Thyroid gland (tissue), 4 donors: ENCODE measurements at regions not wholly inside any gene's neighbourhood (a gene's known extent, or its start where the extent isn't known, plus 50 kb on each side); places are given as distances from the start of the nearest gene placed in this dataset.
A peak's percentile ranks its signal among the peaks of the same experiment; 100 is the strongest.

Experiments
- DNase-seq, 2 donors: peaks; one replicate each; pipeline ENCODE4 v3.0.0-alpha.2; 2019
- H3K27ac ChIP-seq, 3 donors: fragments of 200-600 bp; sonication (generic); 1 replicate in 2 of 3; 2 replicates in 1 of 3; pipeline ENCODE4 v1.5.1; 2016 to 2019; ENCODE audit warnings: mild to moderate bottlenecking in 1 of 3, moderate library complexity in 1 of 3
- H3K27me3 ChIP-seq: fragments of 200-600 bp; sonication (generic); one replicate; pipeline ENCODE4 v1.5.1; 2019
- H3K36me3 ChIP-seq, 2 donors: fragments of 200-600 bp; sonication (generic); one replicate each; pipeline ENCODE4 v1.5.1; 2016 to 2019
- H3K4me1 ChIP-seq, 2 donors: fragments of 200-600 bp; sonication (generic); one replicate each; pipeline ENCODE4 v1.5.1; 2017 to 2019
- H3K4me3 ChIP-seq, 3 donors: fragments of 200-600 bp; sonication (generic); replicated peaks in 1 of 3; 1 replicate in 2 of 3; 2 replicates in 1 of 3; pipeline ENCODE4 v1.5.1; 2016; ENCODE audit warnings: mild to moderate bottlenecking in 1 of 3
- H3K9me3 ChIP-seq: fragments of 200-600 bp; sonication (generic); one replicate; pipeline ENCODE4 v1.5.1; 2017
- CTCF ChIP-seq, 6 experiments: fragments of 200-600 bp in 3 of 6; fragments of 450-650 bp in 3 of 6; sonication (generic) in 3 of 6; IDR thresholded peaks; one replicate each; pipeline ENCODE4 v1.5.1; 2016 to 2019; ENCODE audit warnings: antibody characterized with exemption in 6 of 6, mild to moderate bottlenecking in 2 of 6, inconsistent platforms in 1 of 6, moderate library complexity in 1 of 6
- POLR2A ChIP-seq, 2 donors: fragments of 450-650 bp; IDR thresholded peaks; one replicate each; pipeline ENCODE4 v1.6.1; 2017; ENCODE audit warnings: antibody characterized with exemption in 2 of 2, mild to moderate bottlenecking in 2 of 2, moderate library complexity in 1 of 2
- WGBS, 2 donors: methylation state at CpG; one replicate each; pipeline ENCODE4 v1.1.5; 2017; 5-methylcytosine and 5-hydroxymethylcytosine counted together
- intact Hi-C: fragments of 100-400 bp; cut with DNase I; formaldehyde crosslinking; loops from one replicate; pipeline ENCODE4 v1.15.1; 2023

GRCh38 chr13:74061926-74062595 lies 72.1 kb downstream of the KLF12 start:
- intact Hi-C loops: no loop called here
- 44 to 54% methylated on average over 3 of the region's 3 CpGs for WGBS, 2 donors
- DNase-seq: no peak

GRCh38 chr13:74056801-74057542 lies 77.2 kb downstream of the KLF12 start:
- WGBS, 2 donors: 52 to 59% methylated on average over 5 of the region's 5 CpGs
- TF ChIP-seq POLR2A (IDR thresholded peaks at IDR 0.05): no peak
- TF ChIP-seq CTCF (IDR thresholded peaks at IDR 0.05): no peak
- Histone ChIP-seq H3K9me3 (no peaks in the 10 kb centered on the region), H3K36me3 (no peaks in the 10 kb centered on the region), H3K4me3 (no peak overlapping the region), H3K27ac (peak overlapping the region in 2 of 3 donors; percentile 11 to 26), H3K27me3 (no peaks in the 10 kb centered on the region), H3K4me1 (peaks cover 0 to 5% of the 10 kb centered on the region in 2 donors)
- DNase-seq: peak in 1 of 2 donors; percentile 7
- intact Hi-C loops: no loop called here

More at GRCh38 chr13:74061926-74062595, 72.1 kb downstream of the KLF12 start:
- Histone ChIP-seq H3K4me1 (peaks cover 3 to 12% of the 10 kb centered on the region in 2 donors), H3K27ac (peak overlapping the region in 1 of 3 donors; percentile 49), H3K36me3 (no peaks in the 10 kb centered on the region), H3K4me3 (no peak overlapping the region), H3K27me3 (no peaks in the 10 kb centered on the region), H3K9me3 (no peaks in the 10 kb centered on the region)
- no peak for TF ChIP-seq CTCF (IDR thresholded peaks at IDR 0.05)
- no peak for TF ChIP-seq POLR2A (IDR thresholded peaks at IDR 0.05)

GRCh38 chr13:74052402-74052928 lies 81.7 kb downstream of the KLF12 start:
- Histone ChIP-seq H3K27me3 (no peaks in the 10 kb centered on the region), H3K36me3 (no peaks in the 10 kb centered on the region), H3K4me1 (no peaks in the 10 kb centered on the region), H3K4me3 (no peak overlapping the region), H3K27ac (no peak overlapping the region), H3K9me3 (no peaks in the 10 kb centered on the region)
- no peak for TF ChIP-seq POLR2A (IDR thresholded peaks at IDR 0.05)
- TF ChIP-seq CTCF (IDR thresholded peaks at IDR 0.05): no peak
- 93 to 94% methylated on average over 5 of the region's 5 CpGs for WGBS, 2 donors
- no peak for DNase-seq
- intact Hi-C loops: no loop called here

GRCh38 chr13:74048756-74049155 lies 85.4 kb downstream of the KLF12 start:
- no peak overlapping the region for H3K27ac ChIP-seq
- no peaks in the 10 kb centered on the region for H3K36me3 ChIP-seq
- no peaks in the 10 kb centered on the region for H3K9me3 ChIP-seq
- WGBS, 2 donors: 83 to 85% methylated on average over 5 of the region's 5 CpGs
- H3K4me3 ChIP-seq: no peak overlapping the region
- H3K4me1 ChIP-seq: no peaks in the 10 kb centered on the region
- H3K27me3 ChIP-seq: no peaks in the 10 kb centered on the region
- TF ChIP-seq POLR2A (IDR thresholded peaks at IDR 0.05) (no peak), CTCF (IDR thresholded peaks at IDR 0.05) (no peak)
- DNase-seq: no peak
- intact Hi-C loops: no loop called here
